ENCODE measurements at regions not wholly inside any gene's neighbourhood (a gene's known extent, or its start where the extent isn't known, plus 50 kb on each side); places are given as distances from the start of the nearest gene placed in this dataset.

GRCh38 chr12:24042651-24043050 is 93.2 kb upstream of the SOX5 start:
- DNase-seq (ENCODE audit: low spot score), result no peak

- no peak for DNase-seq (ENCODE audit: low spot score)
These were observed 89.6 kb upstream of the SOX5 start for GRCh38 chr12:24039113-24039525.

GRCh38 chr12:24038211-24038997 is 88.9 kb upstream of the SOX5 start:
- DNase-seq (ENCODE audit: low spot score), result no peak

- no peak for DNase-seq (ENCODE audit: low spot score)
These were observed 87.2 kb upstream of the SOX5 start for GRCh38 chr12:24036438-24037216.

GRCh38 chr12:24034894-24035293 is 85.4 kb upstream of the SOX5 start:
- DNase-seq (ENCODE audit: low spot score), result no peak

- DNase-seq (ENCODE audit: low spot score), result no peak
These were observed 84.7 kb upstream of the SOX5 start for GRCh38 chr12:24034160-24034559.

- DNase-seq (ENCODE audit: low spot score), result no peak
These were observed 77.9 kb upstream of the SOX5 start for GRCh38 chr12:24027352-24027751.

GRCh38 chr12:24025153-24025798 is 75.8 kb upstream of the SOX5 start:
- no peak for DNase-seq (ENCODE audit: low spot score)

GRCh38 chr12:24023081-24023480 is 73.6 kb upstream of the SOX5 start:
- no peak for DNase-seq (ENCODE audit: low spot score)

- DNase-seq (ENCODE audit: low spot score), result no peak
These were observed 71.7 kb upstream of the SOX5 start for GRCh38 chr12:24021164-24021502.

- DNase-seq (ENCODE audit: low spot score), result no peak
These were observed 71.1 kb upstream of the SOX5 start for GRCh38 chr12:24020397-24021163.

GRCh38 chr12:24015833-24016160 is 66.3 kb upstream of the SOX5 start:
- DNase-seq (ENCODE audit: low spot score), result no peak

GRCh38 chr12:24014915-24015832 is 65.7 kb upstream of the SOX5 start:
- DNase-seq (ENCODE audit: low spot score), result no peak

GRCh38 chr12:24014240-24014639 is 64.8 kb upstream of the SOX5 start:
- DNase-seq (ENCODE audit: low spot score), result no peak

- no peak for DNase-seq (ENCODE audit: low spot score)
These were observed 63.1 kb upstream of the SOX5 start for GRCh38 chr12:24012528-24012927.

- no peak for DNase-seq (ENCODE audit: low spot score)
These were observed 62.5 kb upstream of the SOX5 start for GRCh38 chr12:24011927-24012507.

GRCh38 chr12:24008166-24008565 is 58.7 kb upstream of the SOX5 start:
- DNase-seq (ENCODE audit: low spot score), result no peak

All from cerebellar cortex (tissue), 1 donor.